ENCODE measurements at regions not wholly inside any gene's neighbourhood (a gene's known extent, or its start where the extent isn't known, plus 50 kb on each side); places are given as distances from the start of the nearest gene placed in this dataset.
A peak's percentile ranks its signal among the peaks of the same experiment; 100 is the strongest.
"Not testable (repeated sequence)": the region's sequence is repeated elsewhere in the genome, so short reads cannot be mapped to it uniquely, and the experiment has no call there.

GRCh38 chr4:33802578-33802977, 2441.7 kb downstream of the ARAP2 start:
- DNase-seq (ENCODE audit: low spot score) (no peak), FAIRE-seq (no peak)

GRCh38 chr4:33825685-33826084, 2418.6 kb downstream of the ARAP2 start:
- DNase-seq (ENCODE audit: low spot score): no peak
- no peak for FAIRE-seq

GRCh38 chr4:33829356-33829755, 2415.0 kb downstream of the ARAP2 start:
- peak; percentile 30 for FAIRE-seq
- DNase-seq (ENCODE audit: low spot score): not testable (repeated sequence)

DNA sequence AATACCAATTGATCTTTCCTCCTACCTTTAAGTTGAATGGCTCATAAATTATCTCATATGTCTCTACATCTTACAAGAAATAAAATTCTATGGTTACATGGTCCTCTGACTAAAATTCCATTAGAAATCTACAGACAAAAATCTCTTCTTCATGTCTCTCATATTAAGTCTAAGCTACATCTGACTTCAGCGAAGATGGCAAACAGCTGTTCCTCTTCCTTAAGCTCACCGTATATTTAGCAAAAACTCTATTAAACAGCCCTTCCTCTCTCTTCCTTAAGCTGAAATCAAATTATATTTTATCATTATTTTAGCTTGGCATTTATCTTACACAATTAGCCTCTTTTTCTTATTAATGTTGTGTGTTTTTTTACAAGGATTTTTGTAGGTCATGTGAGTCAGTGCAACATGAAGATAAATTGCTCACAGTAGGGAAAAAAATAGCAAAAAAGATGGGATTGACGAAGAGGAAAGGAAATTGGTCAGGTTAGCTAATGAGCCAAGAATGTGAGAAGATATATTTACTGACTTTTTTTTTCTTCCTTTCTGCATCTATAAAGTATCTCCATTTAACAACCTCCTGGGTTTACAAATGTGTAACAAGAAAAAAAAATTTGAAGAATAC, 2412.8 kb downstream of the ARAP2 start:
- FAIRE-seq: no peak
- DNase-seq (ENCODE audit: low spot score): no peak

DNA sequence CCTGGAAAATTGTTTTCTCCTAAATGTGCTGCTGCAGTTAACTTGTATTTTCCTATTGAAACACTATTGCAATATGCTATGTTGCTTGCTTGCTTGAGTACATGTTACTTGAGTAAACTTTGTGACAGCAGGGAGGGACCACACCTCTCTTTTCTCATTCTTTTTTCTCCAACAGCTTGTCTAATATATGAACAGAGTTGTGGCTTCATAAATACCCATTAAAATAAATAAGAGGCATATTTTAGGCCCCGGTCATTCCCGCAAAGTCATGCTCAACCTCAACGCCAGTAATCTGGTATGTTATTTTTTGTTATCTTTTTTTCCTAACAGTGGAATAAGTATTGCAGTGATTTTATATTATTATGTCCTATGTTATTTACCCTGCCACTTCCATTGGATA, 2408.6 kb downstream of the ARAP2 start:
- not testable (repeated sequence) for FAIRE-seq

DNA sequence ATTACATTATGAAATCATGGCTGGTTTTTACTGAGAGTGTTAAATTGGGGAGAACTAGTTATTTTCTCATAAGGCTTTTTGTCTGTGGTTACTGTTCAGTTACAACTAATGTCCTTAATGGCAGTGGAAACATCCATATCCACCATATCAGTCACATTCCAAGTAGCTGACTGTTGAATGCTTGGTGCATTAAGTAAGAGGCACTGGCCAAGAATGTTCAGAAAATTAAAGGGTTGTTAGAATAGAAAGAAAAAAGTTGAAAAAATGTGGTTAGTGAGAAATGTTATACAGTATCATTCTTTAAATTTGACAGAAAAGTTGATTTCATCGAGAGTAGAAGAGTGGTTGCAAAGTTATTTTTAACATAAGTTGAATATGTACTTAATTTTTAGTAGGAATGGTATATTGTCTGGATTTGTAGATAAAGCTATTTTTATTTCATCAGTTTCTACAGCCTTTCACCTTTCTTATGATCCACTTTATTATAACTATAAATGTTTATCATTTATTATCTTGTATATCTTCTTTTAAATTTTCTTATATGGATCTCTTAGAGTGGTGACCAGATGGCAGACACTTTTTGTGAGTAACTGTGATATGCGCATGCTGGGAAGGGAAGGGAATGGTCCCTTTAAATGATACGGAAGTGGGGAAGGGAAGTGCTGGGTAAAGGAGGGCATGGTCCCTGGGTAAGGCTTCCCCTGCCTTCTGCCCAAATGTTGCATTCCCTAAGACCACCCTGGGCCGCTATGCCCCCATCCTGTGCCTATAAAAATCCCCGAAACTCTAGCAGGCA, 2407.1 kb downstream of the ARAP2 start:
- DNase-seq (ENCODE audit: low spot score): peak; percentile 21
- peak; percentile 82 for FAIRE-seq

More for the DNA sequence above, 2408.6 kb downstream of the ARAP2 start:
- not testable (repeated sequence) for DNase-seq (ENCODE audit: low spot score)

DNA sequence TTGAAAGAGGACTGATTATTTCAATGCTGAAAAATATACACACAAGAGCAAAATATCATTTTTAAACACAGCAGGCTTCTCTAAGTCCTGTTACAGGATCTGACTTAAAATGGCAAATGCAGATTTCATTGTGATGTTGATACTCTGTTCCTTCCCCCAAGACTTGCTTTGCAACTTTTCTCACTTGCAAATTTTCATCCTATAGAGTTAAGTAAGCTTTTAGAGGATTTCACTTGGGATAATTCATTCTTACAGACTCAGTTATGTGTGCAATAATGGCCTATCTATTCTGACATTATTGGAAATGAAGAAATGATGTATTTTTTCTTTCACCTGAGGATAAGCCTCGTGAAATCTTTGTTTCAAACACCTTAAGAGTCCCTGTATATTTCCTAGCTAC, 2403.2 kb downstream of the ARAP2 start:
- FAIRE-seq: no peak
- DNase-seq (ENCODE audit: low spot score): no peak

DNA sequence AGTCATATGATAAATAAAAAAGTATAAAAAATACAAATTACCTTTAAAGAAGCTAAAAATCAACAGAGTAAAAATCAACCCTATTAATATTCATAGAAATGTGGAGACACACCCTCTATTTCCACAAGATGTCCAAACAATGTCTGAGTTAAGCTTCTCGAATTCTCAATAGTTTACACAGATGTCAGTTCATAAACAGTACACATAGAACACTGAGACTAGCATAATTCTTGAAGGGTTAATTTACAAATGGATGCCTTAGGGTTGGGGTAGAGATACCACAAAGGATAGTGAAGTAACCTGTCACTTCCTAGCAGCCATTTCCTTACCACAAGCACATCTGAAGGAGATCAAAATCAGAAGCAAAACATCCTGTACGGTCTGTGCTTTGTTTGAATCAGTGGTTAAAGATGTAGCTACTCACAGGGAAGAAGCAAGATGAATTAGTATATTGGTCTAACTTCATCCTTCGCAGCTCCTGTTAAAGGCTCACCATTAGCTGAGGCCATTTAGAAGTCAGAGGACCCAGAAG, 2393.9 kb downstream of the ARAP2 start:
- no peak for DNase-seq (ENCODE audit: low spot score)
- FAIRE-seq: peak; percentile 66

DNA sequence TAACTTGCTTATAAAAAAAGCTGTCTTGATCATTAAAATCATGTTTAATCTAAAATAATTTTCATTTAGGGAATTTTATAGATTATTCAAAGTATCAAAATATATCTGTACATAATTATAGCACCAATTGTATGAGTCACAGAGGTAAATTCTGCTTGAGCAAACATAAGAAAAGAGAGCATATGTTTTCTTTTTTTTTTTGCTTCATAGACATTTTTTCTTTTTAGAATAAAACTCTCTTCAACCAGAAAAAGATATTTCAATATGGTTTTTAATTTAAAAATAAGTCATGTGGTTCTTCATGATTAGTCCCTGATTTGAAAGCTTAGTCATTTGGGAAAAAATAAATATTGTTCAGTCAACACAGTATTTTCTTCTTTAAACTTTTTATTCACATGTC, 2390.6 kb downstream of the ARAP2 start:
- not testable (repeated sequence) for FAIRE-seq; DNase-seq (ENCODE audit: low spot score)

- FAIRE-seq (no peak), DNase-seq (ENCODE audit: low spot score) (no peak)
Observed at GRCh38 chr4:33864290-33864859, 2379.9 kb downstream of the ARAP2 start.

GRCh38 chr4:33873791-33874190, 2370.5 kb downstream of the ARAP2 start:
- no peak for FAIRE-seq

GRCh38 chr4:33878710-33879109, 2365.6 kb downstream of the ARAP2 start:
- no peak for DNase-seq (ENCODE audit: low spot score)
- FAIRE-seq: no peak

More at GRCh38 chr4:33873791-33874190, 2370.5 kb downstream of the ARAP2 start:
- DNase-seq (ENCODE audit: low spot score): no peak

- FAIRE-seq (no peak), DNase-seq (ENCODE audit: low spot score) (no peak)
Observed at GRCh38 chr4:33881176-33881575, 2363.1 kb downstream of the ARAP2 start.

DNA sequence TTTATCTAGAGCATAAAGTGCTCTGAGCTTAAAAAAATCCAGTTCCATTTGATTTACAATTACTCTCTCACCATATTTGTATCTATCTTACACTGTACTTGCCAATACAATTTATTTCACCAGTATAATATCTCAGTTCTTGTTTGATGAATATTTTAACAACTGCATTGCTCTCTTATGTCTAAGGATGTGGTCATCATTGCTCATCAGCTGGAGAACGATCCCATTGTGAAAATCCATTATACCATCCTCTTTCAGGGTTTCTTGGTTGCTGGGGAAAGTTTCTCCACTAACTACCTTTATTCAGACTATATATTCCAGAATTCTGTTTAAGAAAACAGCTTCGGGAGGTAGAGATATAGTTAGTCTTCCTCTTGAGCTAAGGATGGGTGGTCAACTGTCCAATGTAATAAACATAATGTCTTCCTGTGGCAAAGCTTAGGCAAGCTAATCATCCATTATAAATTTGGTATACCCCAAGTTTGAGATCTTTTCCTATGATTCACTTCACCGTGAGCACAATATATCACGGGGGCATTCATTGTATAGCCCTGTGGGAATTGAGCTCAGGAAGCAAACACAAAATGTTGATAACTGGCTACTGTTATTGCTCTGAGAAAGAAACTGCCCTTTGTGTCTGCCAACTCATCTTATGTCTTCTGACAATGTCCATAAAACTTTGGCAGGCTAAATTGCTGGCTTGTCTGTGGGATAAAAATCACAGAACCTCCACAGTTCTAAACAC, 2361.9 kb downstream of the ARAP2 start:
- DNase-seq (ENCODE audit: low spot score): no peak
- no peak for FAIRE-seq

- FAIRE-seq (no peak), DNase-seq (ENCODE audit: low spot score) (no peak)
Observed at GRCh38 chr4:33883111-33883510, 2361.2 kb downstream of the ARAP2 start.

GRCh38 chr4:33886356-33886755, 2358.0 kb downstream of the ARAP2 start:
- no peak for DNase-seq (ENCODE audit: low spot score)
- FAIRE-seq: no peak

GRCh38 chr4:33890841-33891240, 2353.5 kb downstream of the ARAP2 start:
- FAIRE-seq (no peak), DNase-seq (ENCODE audit: low spot score) (no peak)

- FAIRE-seq (no peak), DNase-seq (ENCODE audit: low spot score) (peak; percentile 11)
Observed at GRCh38 chr4:33911959-33912358, 2332.4 kb downstream of the ARAP2 start.

DNA sequence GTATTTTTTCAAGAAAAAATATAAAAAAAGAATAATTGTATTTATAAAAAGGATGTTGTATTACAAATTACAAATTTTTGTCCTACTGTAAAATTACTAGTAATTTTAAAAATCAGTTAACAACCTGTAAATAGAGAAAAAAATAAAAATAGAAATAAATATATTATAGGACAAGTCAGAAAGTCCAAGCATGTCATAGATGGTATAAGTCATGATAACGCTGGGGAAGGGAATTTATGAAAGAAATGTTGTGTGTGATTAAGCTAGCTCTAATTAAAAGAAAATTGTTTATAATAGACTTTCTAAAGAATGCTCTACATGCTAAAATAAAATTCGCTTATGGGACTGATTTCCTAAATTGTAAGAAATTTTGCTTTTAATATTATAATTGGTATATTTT, 2329.9 kb downstream of the ARAP2 start:
- DNase-seq (ENCODE audit: low spot score) (no peak), FAIRE-seq (no peak)

- DNase-seq (ENCODE audit: low spot score): no peak
- FAIRE-seq: no peak
Observed at GRCh38 chr4:33923469-33923868, 2320.8 kb downstream of the ARAP2 start.

DNA sequence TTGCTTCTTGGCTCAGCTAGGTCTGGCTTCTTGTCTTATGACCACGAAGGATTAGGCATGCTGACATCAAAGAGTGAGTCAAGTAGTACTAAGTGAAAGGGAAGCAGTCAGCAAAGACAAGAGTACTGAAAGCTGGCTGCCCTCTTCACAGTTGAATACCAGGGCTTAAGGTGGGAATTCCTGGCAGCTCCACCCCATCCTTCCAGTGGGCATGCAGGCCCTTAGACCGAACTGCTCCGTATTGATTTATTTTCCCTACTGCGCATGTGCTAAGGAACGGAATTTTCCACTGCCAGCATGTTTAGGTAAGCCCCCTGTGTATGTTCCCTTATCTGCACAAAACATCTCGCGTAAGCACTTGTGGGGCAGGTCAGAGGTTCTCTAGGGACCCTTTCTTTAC, 2320.1 kb downstream of the ARAP2 start:
- FAIRE-seq: peak; percentile 50
- DNase-seq (ENCODE audit: low spot score): peak; percentile 61

GRCh38 chr4:33924811-33925210, 2319.5 kb downstream of the ARAP2 start:
- FAIRE-seq: no peak
- no peak for DNase-seq (ENCODE audit: low spot score)

All from urothelium cell line (cell line).